Left ventricle myocardium inferior (tissue), 1 donor: ENCODE measurements at regions not wholly inside any gene's neighbourhood (a gene's known extent, or its start where the extent isn't known, plus 50 kb on each side); places are given as distances from the start of the nearest gene placed in this dataset.

ENCODE experiments used
- DNase-seq: peaks from one replicate; pipeline ENCODE4 v3.0.0-alpha.2; 2020
- H3K27ac ChIP-seq: fragments of 200-600 bp; replicated peaks from 2 replicates; pipeline ENCODE4 v1.8.0; 2021
- H3K27me3 ChIP-seq: fragments of 200-600 bp; 2 replicates; pipeline ENCODE4 v1.8.0; 2021; ENCODE audit warnings: low read depth
- H3K36me3 ChIP-seq: fragments of 200-600 bp; 2 replicates; pipeline ENCODE4 v1.8.0; 2021
- H3K4me1 ChIP-seq: fragments of 200-600 bp; 2 replicates; pipeline ENCODE4 v1.8.0; 2021
- H3K4me3 ChIP-seq: fragments of 200-600 bp; 2 replicates; pipeline ENCODE4 v1.8.0; 2021; ENCODE audit warnings: mild to moderate bottlenecking, moderate library complexity
- H3K9me3 ChIP-seq: fragments of 200-600 bp; replicated peaks from 2 replicates; pipeline ENCODE4 v1.8.0; 2021
- intact Hi-C: fragments of 100-400 bp; cut with micrococcal nuclease; formaldehyde crosslinking; loops from one replicate; pipeline ENCODE4 v1.11.0; 2022
- TF ChIP-seq, protein P1 (sequence below): fragments of 200-600 bp; IDR thresholded peaks from 2 replicates; pipeline ENCODE4 v1.8.0; 2021; ENCODE audit warnings: antibody characterized with exemption, mild to moderate bottlenecking, borderline replicate concordance
- donor health status: DM: no; HTN: yes; CAD: no; lungs with severe emphysema.

DNA sequence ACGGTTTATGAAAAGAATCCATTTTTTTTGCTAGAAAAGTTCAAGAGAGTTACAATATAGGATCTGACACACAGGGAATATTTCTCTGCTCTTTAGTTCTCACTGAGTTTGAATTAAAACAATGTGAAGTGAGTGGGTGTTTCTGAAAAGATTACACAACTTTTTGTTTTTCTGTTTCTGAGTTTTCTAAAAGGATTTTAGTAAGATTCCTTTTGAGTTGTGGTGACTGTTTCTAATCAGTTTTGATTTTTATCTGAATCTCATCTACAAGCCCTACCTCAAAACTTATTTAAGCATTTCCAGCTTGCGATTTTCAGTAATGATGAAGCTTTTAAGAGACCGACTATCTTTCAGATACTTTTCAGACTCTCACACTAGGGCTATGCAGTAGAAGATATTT lies 141.7 kb downstream of the GPAT3 start:
- H3K27ac ChIP-seq = no peak overlapping the region
- TF ChIP-seq, protein P1, sequence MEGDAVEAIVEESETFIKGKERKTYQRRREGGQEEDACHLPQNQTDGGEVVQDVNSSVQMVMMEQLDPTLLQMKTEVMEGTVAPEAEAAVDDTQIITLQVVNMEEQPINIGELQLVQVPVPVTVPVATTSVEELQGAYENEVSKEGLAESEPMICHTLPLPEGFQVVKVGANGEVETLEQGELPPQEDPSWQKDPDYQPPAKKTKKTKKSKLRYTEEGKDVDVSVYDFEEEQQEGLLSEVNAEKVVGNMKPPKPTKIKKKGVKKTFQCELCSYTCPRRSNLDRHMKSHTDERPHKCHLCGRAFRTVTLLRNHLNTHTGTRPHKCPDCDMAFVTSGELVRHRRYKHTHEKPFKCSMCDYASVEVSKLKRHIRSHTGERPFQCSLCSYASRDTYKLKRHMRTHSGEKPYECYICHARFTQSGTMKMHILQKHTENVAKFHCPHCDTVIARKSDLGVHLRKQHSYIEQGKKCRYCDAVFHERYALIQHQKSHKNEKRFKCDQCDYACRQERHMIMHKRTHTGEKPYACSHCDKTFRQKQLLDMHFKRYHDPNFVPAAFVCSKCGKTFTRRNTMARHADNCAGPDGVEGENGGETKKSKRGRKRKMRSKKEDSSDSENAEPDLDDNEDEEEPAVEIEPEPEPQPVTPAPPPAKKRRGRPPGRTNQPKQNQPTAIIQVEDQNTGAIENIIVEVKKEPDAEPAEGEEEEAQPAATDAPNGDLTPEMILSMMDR = no peak

DNA sequence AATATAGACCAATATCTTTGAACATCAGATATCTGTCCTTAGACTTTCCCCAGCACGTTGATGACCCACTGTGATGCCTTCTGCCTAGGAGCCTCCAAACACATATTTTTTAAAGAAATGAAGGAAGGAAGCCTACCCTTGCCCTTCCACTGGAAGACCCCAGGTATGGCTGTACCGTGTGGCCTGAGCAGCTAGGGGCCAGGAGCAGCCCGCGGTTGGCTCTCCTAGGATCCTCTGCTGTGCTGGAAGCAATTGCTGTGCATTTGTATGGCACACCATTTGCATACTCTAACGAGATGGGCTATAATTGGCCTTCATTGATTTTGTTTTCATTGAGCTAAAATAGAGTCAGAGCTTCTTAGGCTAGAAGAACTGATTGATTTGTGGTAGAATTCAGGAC lies 128.8 kb downstream of the GPAT3 start:
- Histone ChIP-seq H3K36me3 (no peaks in the 10 kb centered on the region), H3K27ac (no peak overlapping the region), H3K9me3 (no peaks in the 10 kb centered on the region), H3K27me3 (peaks cover 6% of the 10 kb centered on the region), H3K4me3 (no peak overlapping the region), H3K4me1 (no peaks in the 10 kb centered on the region)
- TF ChIP-seq, protein P1 = no peak
- DNase-seq = no peak
- intact Hi-C loops = no loop called here

More for the DNA sequence above, 141.7 kb downstream of the GPAT3 start:
- DNase-seq = no peak
- no peaks in the 10 kb centered on the region for H3K4me1 ChIP-seq
- intact Hi-C loops = no loop called here
- H3K4me3 ChIP-seq = no peak overlapping the region
- no peaks in the 10 kb centered on the region for H3K36me3 ChIP-seq
- peaks cover 11% of the 10 kb centered on the region for H3K27me3 ChIP-seq
- H3K9me3 ChIP-seq = no peaks in the 10 kb centered on the region

DNA sequence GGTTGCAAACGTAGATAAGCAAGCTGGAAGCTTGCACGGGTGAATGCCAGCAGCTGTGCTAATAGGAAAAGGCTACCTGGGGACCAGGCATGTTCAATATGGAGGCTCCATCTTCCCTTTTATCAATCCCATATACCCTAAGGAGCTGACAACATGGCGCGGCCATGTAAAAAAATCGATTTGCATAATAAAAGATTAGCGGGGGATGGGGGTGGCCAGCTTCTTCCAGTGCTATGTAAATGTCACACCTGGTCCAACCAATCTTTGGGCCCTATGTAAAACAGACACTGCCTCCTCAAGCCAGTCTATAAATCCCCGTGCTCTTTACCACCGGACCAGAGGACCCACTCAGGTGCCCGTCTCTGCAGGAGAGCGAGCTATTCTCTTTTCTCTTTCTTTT lies 128.2 kb downstream of the GPAT3 start:
- peaks cover 6% of the 10 kb centered on the region for H3K27me3 ChIP-seq
- TF ChIP-seq, protein P1 = no peak
- H3K4me1 ChIP-seq = no peaks in the 10 kb centered on the region
- no peak overlapping the region for H3K27ac ChIP-seq
- no peak for DNase-seq
- H3K36me3 ChIP-seq = no peaks in the 10 kb centered on the region
- no peaks in the 10 kb centered on the region for H3K9me3 ChIP-seq
- intact Hi-C loops = no loop called here
- no peak overlapping the region for H3K4me3 ChIP-seq

DNA sequence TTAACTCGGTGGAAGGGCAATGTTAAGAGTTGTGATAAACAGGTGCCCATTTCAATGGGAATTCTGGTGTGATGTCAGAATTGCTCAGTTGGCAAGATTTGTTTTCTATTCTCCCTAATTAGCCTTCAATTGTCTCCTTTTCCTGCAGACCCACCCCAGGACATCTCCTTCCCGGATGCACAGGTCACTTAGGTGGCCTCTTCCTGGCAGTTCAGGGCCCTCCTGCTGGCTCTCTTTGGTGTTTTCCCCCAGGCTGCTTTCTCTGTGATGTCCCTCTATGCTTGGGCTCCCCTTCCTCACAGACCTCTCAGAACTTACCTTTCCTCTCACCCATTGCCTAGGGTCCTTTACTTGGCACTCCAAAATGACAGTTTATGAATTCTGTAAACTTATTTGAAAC lies 126.3 kb downstream of the GPAT3 start:
- no peak overlapping the region for H3K27ac ChIP-seq
- no peaks in the 10 kb centered on the region for H3K36me3 ChIP-seq
- no peaks in the 10 kb centered on the region for H3K4me1 ChIP-seq
- no peak for DNase-seq
- H3K9me3 ChIP-seq = no peaks in the 10 kb centered on the region
- H3K4me3 ChIP-seq = no peak overlapping the region
- intact Hi-C loops = no loop called here
- H3K27me3 ChIP-seq = peaks cover 6% of the 10 kb centered on the region
- TF ChIP-seq, protein P1 = no peak

DNA sequence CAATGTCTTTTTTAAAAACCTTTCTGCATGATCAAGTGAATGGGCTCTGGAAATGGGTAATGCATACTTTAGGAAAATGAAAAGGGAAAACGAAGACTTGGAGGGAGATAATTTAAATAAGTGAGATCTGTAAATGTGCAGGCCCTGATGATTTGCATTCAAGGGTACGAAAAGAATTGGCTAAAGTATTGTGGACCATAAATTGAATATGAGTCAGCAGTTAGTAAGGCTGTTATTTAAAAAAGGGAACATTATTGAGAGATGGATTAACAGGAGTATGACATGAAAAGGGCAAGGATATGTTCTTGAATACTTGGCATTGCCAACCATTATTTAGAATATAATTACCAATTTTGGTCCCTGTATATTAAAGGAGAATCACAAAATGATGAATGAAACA lies 125.5 kb downstream of the GPAT3 start:
- H3K4me3 ChIP-seq = no peak overlapping the region
- TF ChIP-seq, protein P1 = no peak
- H3K36me3 ChIP-seq = no peaks in the 10 kb centered on the region
- peaks cover 2% of the 10 kb centered on the region for H3K27me3 ChIP-seq
- no peak overlapping the region for H3K27ac ChIP-seq
- no peak for DNase-seq
- H3K9me3 ChIP-seq = no peaks in the 10 kb centered on the region
- H3K4me1 ChIP-seq = no peaks in the 10 kb centered on the region
- intact Hi-C loops = no loop called here

DNA sequence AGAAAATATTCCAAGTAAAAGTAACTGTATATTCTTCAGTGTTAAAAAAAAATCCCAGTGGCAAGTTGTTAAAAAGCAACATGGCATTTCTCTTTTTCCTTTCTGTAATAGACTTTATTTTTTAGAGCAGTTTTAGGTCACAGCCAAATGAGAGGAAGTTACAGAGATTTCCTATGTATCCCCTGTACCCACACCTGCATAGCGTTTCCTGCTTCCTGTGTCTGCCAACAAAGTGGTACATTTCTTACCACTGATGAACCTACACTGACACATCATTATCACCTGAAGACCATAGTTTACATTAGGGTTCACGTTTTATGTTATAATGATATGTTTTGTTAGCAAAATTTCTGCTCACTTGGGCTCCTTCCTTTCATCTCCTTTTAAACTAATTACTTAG lies 124.7 kb downstream of the GPAT3 start:
- H3K36me3 ChIP-seq = no peaks in the 10 kb centered on the region
- H3K4me1 ChIP-seq = no peaks in the 10 kb centered on the region
- TF ChIP-seq, protein P1 = no peak
- no peaks in the 10 kb centered on the region for H3K9me3 ChIP-seq
- no peak overlapping the region for H3K27ac ChIP-seq
- no peaks in the 10 kb centered on the region for H3K27me3 ChIP-seq
- no peak overlapping the region for H3K4me3 ChIP-seq
- no peak for DNase-seq
- intact Hi-C loops = no loop called here
